Progenitor cell of endocrine pancreas (in vitro differentiated cells): ENCODE measurements at regions not wholly inside any gene's neighbourhood (a gene's known extent, or its start where the extent isn't known, plus 50 kb on each side); places are given as distances from the start of the nearest gene placed in this dataset.

Source experiments
- DNase-seq: peaks from one replicate; pipeline ENCODE4 v3.0.0; 2021; ENCODE audit warnings: low spot score; ENCODE audit not compliant: unreplicated experiment
- H3K27ac Mint-ChIP-seq: 2 replicates; pipeline ENCODE4 v1.8.0; 2021; ENCODE audit warnings: mild to moderate bottlenecking, moderate library complexity, mixed read lengths
- H3K27me3 Mint-ChIP-seq: 2 replicates; pipeline ENCODE4 v1.8.0; 2021; ENCODE audit warnings: mixed read lengths
- H3K36me3 Mint-ChIP-seq: 2 replicates; pipeline ENCODE4 v1.8.0; 2022; ENCODE audit warnings: mixed read lengths; ENCODE audit not compliant: insufficient read depth
- H3K4me1 Mint-ChIP-seq: 2 replicates; pipeline ENCODE4 v1.8.0; 2021; ENCODE audit warnings: low read depth, mixed read lengths
- H3K4me3 Mint-ChIP-seq: 2 replicates; pipeline ENCODE4 v1.8.0; 2021; ENCODE audit warnings: low read depth, mild to moderate bottlenecking, moderate library complexity, mixed read lengths
- H3K9me3 Mint-ChIP-seq: 2 replicates; pipeline ENCODE4 v1.8.0; 2021; ENCODE audit warnings: low read depth, mixed read lengths
- CTCF ChIP-seq: fragments of 200-600 bp; sonication (generic); IDR thresholded peaks from one replicate; pipeline ENCODE4 v1.5.0; 2021; ENCODE audit warnings: antibody characterized with exemption, mild to moderate bottlenecking; ENCODE audit not compliant: unreplicated experiment

DNA sequence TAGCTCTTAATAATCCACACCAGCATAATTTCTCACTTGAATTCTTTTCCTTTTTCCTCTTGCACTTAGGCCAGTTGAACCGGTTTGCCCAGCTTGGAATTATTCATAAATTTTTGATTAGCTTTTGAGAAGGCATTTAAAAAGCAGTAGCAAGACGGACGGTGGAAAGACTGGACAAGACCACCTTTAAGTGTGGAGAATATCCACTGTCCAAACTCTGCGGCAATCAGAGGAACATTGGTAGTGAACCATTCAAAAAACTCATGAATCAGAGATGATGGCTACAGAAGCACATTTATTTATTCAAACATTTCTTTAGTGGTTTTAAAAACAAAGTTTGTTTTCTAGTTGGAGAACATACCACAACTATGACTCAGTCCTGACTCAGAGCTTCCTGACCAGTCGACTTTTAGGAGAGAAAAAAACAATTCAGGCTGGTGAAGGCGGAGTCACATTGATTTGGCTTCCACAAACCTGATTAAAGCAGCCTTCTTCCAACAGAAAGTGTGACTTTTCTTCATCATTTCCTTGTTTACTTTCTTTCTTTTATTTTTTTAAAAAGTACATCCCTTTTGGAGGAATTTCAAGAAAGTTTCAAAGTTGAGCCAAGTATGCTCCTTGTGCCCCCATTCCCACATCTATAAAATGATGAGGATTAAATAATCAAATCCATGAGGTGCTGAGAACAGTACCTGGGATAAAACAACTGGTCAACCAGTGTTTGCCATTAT, 128.8 kb downstream of the ADSS2 start:
- DNase-seq, result no peak
- Mint-ChIP-seq H3K27me3 (no peaks in the 10 kb centered on the region), H3K4me1 (peaks cover 9% of the 10 kb centered on the region), H3K9me3 (no peaks in the 10 kb centered on the region), H3K36me3 (no peaks in the 10 kb centered on the region), H3K27ac (no peak overlapping the region), H3K4me3 (no peak overlapping the region)
- no peak for TF ChIP-seq CTCF

DNA sequence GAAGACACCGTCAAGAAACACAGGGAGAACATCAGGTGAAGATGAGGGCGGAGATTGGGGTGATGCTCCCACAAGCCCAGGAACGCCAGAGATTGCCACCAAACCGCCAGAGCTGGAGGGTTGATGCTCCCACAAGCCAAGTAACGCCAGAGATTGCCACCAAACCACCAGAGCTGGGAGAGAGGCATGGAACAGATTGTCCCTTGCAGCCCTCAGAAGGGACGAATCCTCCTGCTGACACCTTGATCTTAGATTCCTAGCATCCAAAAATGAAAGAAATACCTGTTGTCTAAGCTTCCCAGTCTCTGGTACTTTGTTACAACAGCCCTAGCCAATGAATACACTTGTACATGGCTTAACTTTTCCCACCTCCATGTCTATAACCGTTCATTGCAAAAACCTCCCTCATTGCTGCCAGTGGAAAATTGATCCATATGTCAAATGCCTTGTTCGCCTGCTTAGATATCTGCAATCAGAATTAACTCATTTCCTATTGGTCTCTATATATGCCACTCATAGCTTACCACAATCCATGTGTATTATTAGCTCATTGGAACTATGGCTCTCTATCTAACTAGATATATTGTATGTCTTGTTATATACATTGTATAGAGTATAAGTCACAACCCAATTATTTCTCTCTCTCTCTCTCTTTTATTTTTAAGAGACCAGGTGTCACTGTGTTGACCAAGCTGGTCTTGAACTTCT, 127.4 kb downstream of the ADSS2 start:
- DNase-seq, result no peak
- TF ChIP-seq CTCF, result no peak
- no peak overlapping the region for H3K4me3 Mint-ChIP-seq
- H3K36me3 Mint-ChIP-seq, result peaks cover 2% of the 10 kb centered on the region
- peaks cover 9% of the 10 kb centered on the region for H3K4me1 Mint-ChIP-seq
- H3K27me3 Mint-ChIP-seq, result no peaks in the 10 kb centered on the region
- H3K27ac Mint-ChIP-seq, result no peak overlapping the region
- H3K9me3 Mint-ChIP-seq, result peaks cover 7% of the 10 kb centered on the region

GRCh38 chr1:244325056-244325758, 126.5 kb downstream of the ADSS2 start:
- DNase-seq, result no peak
- Mint-ChIP-seq H3K27ac (no peak overlapping the region), H3K27me3 (no peaks in the 10 kb centered on the region), H3K9me3 (peaks cover 7% of the 10 kb centered on the region), H3K4me3 (no peak overlapping the region), H3K36me3 (peaks cover 2% of the 10 kb centered on the region), H3K4me1 (peaks cover 9% of the 10 kb centered on the region)
- TF ChIP-seq CTCF, result no peak

DNA sequence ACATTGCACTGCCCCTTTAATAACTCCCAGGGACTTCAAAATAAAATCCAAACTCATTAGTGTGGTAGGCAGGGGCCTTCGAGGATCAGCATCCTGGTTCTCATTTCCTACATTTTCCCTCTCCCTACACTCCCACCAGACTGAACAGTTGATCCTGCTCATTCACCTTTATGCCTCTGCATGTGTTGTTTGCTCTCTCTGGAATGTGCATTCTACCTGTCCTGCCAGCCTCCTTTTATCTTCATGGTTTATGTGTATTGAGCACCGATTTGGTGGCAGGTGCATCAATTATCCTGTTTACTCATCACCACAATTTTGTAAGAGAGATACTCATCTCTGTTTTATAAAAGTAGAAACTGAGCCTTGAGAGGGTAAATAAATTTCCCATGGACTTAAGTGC, 125.0 kb downstream of the ADSS2 start:
- DNase-seq, result no peak
- H3K4me1 Mint-ChIP-seq, result peaks cover 9% of the 10 kb centered on the region
- H3K36me3 Mint-ChIP-seq, result peaks cover 2% of the 10 kb centered on the region
- no peaks in the 10 kb centered on the region for H3K27me3 Mint-ChIP-seq
- no peak overlapping the region for H3K4me3 Mint-ChIP-seq
- H3K27ac Mint-ChIP-seq, result no peak overlapping the region
- no peak for TF ChIP-seq CTCF
- H3K9me3 Mint-ChIP-seq, result peaks cover 7% of the 10 kb centered on the region

GRCh38 chr1:244327533-244327932, 124.2 kb downstream of the ADSS2 start:
- Mint-ChIP-seq H3K9me3 (peaks cover 7% of the 10 kb centered on the region), H3K4me1 (peaks cover 9% of the 10 kb centered on the region), H3K36me3 (peaks cover 2% of the 10 kb centered on the region), H3K27me3 (no peaks in the 10 kb centered on the region), H3K4me3 (no peak overlapping the region), H3K27ac (no peak overlapping the region)
- DNase-seq, result no peak
- no peak for TF ChIP-seq CTCF
